Left cardiac atrium (tissue), 4 donors: ENCODE measurements at regions not wholly inside any gene's neighbourhood (a gene's known extent, or its start where the extent isn't known, plus 50 kb on each side); places are given as distances from the start of the nearest gene placed in this dataset.

Experiments used
- ATAC-seq, 2 donors: fragments of 200-7000 bp; cut with Tn5 transposase; one replicate each; pipeline ENCODE4 v1.9.1; 2020; ENCODE audit warnings: mild to moderate bottlenecking in 2 of 2, moderate library complexity in 2 of 2
- DNase-seq: peaks from one replicate; pipeline ENCODE4 v3.0.0-alpha.2; 2020
- intact Hi-C, 2 donors: fragments of 100-400 bp; cut with DNase I; formaldehyde crosslinking; loops; one replicate each; pipeline versions ENCODE4 v1.14.1 to v1.15.1; 2022 to 2023
- donor health status: DM: no; HTN: yes; CAD: no.
- donor health status: DM: no; HTN: yes; CAD: no; lungs with severe emphysema.
- donor health status: DM: yes; HTN: yes; CAD: no.
- donor health status: Dilated cardiomyopathy.

GRCh38 chr14:87170179-87170578 lies 822.8 kb downstream of the GALC start:
- ATAC-seq, result no peak
- intact Hi-C loops, result no loop called here
- DNase-seq, result no peak

DNA sequence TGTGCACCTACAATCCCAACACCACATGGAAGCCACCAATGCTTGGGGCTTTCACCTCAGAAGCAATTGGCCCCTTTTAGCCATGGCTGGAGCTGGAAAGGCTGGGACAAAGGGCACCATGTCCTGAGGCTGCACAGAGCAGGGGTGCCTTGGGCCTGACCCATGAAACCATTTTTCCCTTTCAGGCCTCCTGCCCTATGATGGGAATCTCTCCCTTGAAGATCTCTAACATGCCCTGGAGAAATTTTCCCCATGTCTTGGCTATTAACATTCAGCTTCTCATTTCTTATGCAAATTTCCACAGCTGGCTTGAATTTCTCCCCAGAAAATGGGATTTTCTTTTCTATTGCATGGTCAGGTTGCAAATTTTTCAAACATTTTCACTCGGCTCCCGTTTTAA lies 823.6 kb downstream of the GALC start:
- ATAC-seq (no peak), DNase-seq (no peak)
- intact Hi-C loops, result no loop called here

GRCh38 chr14:87161502-87161901 lies 831.5 kb downstream of the GALC start:
- DNase-seq (no peak), ATAC-seq (peak in 1 of 2 donors; percentile 25)
- intact Hi-C loops, result no loop called here

DNA sequence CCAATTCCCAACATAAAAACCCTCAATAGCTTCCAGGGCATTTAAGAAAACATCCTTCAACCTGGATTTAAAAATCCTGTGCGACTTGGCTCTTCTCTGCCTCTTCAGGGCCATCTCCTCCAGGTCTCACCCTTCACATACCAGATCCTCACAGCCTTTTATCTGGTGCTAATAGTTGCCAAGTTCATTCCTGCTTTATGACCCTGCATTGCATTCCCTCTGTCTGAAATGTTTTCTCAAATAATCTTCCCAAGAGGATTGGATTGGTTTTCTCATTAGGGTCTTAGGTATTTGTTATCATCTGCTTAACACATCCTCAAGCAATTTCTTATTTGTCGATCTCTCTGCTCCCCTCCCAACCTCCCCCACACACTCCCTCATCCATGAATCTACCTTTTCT lies 832.0 kb downstream of the GALC start:
- DNase-seq (no peak), ATAC-seq (peak in 1 of 2 donors; percentile 53)
- intact Hi-C loops, result no loop called here

GRCh38 chr14:87158283-87158682 lies 834.7 kb downstream of the GALC start:
- DNase-seq (no peak), ATAC-seq (no peak)
- intact Hi-C loops, result no loop called here

GRCh38 chr14:87156878-87157277 lies 836.1 kb downstream of the GALC start:
- no peak for ATAC-seq
- intact Hi-C loops, result no loop called here
- DNase-seq, result no peak

GRCh38 chr14:87155856-87156488 lies 837.0 kb downstream of the GALC start:
- ATAC-seq (no peak), DNase-seq (no peak)
- intact Hi-C loops, result no loop called here

DNA sequence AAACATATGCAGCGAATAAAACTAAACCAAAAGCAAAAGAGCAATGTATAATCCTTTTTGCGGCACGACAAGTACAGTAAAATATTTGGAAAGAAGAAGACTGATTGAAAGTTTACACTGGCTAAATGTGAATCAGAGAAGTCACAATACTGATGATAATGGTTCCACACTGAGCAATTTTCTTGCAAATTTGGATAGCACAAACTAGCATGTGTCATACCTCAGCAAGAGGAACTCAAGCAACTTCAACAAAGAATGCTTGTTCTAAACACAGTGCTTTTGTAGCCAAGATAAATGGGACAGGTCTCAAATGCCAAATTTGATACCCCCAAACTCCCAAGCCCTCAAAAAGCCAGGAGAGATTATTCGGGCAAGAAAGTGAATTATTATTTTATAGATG lies 839.1 kb downstream of the GALC start:
- DNase-seq, result no peak
- intact Hi-C loops, result no loop called here
- ATAC-seq, result no peak

GRCh38 chr14:87153391-87153790 lies 839.6 kb downstream of the GALC start:
- DNase-seq, result no peak
- intact Hi-C loops, result no loop called here
- ATAC-seq, result no peak

DNA sequence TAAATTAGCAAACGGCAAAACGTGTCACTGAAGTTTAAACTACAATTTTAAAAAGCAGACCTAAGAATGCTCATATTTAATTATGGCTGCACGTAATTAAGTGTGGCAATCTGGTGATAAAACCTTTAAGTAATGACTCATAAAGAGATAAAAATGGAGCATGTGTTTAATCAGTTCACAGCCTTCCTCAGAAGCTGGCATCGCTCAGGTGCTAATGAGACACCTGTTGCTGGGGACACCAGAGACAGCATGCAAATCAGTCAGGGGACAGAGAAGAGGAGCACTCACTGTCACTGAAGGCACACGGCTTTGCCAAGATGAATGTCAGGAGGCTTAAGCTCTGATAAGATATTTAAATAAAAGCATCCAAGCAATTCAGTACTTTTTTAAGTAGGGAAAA lies 840.3 kb downstream of the GALC start:
- intact Hi-C loops, result no loop called here
- ATAC-seq (no peak), DNase-seq (no peak)

DNA sequence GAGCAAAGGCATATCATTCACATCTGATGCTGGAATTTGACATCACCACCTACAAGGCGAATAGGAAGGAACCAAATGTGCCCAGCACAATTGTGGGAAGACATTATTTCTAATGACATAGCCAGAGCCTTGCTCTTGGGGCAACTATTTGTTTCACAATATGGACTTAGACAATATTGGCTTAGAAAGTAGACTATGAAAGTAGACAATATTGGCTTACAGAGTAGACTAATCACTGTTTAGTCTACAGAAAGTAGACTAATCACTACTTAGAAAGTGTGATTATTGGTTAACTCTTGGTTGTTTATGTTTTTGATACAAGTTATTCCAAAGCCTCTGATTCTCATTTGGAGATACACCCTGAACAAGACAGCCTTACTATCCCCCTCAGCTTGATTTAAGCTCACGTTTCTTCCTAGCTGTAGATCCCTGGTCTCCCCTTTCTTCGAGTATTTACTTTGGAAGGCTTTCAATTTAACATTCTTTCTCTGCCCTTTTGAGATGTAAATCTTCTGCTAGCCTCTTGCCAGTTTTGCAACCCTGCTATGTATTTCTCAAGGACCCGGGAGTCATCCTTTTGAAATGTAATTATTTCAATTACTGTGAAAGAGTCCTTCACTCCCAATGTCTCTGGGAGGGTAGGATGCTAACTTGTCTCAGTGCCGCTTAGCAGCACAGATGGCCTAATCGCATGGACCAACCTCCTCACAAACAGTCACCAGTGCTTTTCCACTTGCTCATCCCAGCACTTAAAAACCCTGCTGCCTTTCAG lies 843.2 kb downstream of the GALC start:
- intact Hi-C loops, result no loop called here
- ATAC-seq (no peak), DNase-seq (no peak)

DNA sequence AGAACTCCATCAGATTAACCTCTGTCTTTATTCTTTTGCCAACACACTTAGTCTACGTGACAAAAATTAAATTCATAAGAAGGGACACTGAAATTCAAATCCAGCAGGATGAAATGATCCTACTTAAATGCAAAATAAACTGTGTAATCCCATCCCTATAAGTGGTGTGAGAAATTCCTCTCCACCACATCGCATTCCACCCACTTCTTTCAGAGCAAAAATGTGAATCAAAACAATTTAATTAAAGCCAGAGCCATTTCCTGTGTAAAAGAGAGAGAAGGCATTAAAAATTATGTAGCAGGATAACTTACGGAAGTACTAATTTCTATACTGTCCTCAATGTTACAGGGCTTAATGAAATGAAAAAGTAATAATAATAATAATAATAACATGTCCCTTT lies 844.3 kb downstream of the GALC start:
- DNase-seq (no peak), ATAC-seq (no peak)
- intact Hi-C loops, result no loop called here

DNA sequence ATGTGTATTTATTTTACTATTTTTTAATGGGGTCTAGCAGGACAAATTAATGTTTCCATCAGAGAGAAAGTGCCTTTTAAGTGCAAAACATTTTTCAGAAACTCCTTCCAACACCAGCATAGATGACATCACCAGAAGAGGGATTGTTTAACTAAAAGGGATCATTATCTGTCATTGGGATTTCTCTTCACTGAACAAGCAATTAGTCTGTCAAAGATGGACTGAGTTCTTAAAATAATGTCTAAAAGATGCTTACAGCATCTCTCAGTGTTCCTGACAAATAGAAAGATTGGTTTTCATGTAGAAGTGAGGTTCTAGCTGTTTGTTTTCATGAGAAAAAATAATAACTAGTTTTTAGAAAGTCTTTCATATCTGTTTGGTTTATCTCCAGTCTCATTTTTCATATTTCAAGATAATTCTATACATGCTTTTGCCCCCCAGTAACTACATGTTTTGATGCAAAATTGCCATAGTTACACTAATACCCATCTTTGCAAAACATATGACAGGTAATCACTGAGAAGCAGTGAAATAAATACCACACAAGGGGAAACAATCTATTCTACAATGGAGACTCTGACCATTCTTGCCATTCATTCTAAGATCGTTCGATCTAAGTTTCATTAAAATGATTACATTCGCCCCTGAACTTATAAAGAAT lies 850.3 kb downstream of the GALC start:
- ATAC-seq (no peak), DNase-seq (no peak)
- intact Hi-C loops, result no loop called here

- intact Hi-C loops, result no loop called here
Observed at GRCh38 chr14:87141801-87142200, 851.2 kb downstream of the GALC start.

GRCh38 chr14:87139299-87139698 lies 853.7 kb downstream of the GALC start:
- ATAC-seq (peak in 1 of 2 donors; percentile 70), DNase-seq (no peak)
- intact Hi-C loops, result no loop called here

More at GRCh38 chr14:87141801-87142200, 851.2 kb downstream of the GALC start:
- ATAC-seq (no peak), DNase-seq (no peak)

- no peak for DNase-seq
Observed at GRCh38 chr14:87133073-87133801, 859.7 kb downstream of the GALC start.

GRCh38 chr14:87131879-87132278 lies 861.1 kb downstream of the GALC start:
- peak in 1 of 2 donors; percentile 92 for ATAC-seq
- intact Hi-C loops, result no loop called here

More at GRCh38 chr14:87133073-87133801, 859.7 kb downstream of the GALC start:
- intact Hi-C loops, result no loop called here
- ATAC-seq, result peak in 1 of 2 donors; percentile 90

DNA sequence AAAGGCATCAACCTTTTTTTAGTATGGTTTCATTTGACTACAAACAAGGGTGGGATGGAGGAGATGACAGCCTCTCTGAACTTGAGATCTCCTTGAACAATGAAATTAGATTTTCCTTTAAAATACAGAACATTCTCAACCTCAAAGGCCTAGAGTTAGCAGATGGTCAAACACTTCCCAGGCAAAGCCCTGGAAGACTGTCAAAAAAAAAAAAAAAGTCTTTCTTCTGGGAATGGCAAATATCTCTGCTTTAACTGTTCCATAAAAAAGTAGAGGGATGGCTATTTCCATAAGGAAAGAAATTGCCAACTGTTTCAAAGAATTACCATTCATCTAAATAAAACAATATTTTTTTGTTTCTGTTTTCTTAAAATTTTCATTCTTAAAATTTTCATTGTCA lies 870.8 kb downstream of the GALC start:
- intact Hi-C loops, result no loop called here
- ATAC-seq (no peak), DNase-seq (no peak)

More at GRCh38 chr14:87131879-87132278, 861.1 kb downstream of the GALC start:
- DNase-seq, result no peak

DNA sequence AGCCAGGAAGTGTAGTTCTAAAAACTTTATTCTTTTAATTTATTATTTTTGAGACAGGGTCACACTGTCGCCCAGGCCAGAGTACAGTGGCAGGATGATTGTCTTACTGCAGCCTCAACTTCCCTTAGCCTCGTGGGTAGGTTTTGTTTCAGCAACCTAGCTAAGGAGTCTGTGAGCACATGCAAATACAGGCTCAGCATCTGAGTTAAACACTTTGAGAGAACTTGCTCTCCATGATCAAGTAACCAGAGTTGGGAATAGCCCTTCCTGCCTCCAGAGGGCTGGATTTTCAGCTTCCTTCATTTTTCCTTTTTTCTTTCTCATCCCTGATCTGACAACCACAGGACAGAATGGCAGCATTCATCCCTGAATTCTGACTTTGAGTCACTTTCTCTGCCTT lies 871.3 kb downstream of the GALC start:
- ATAC-seq, result no peak
- no peak for DNase-seq
- intact Hi-C loops, result no loop called here

GRCh38 chr14:87115234-87115633 lies 877.7 kb downstream of the GALC start:
- ATAC-seq (no peak), DNase-seq (no peak)
- intact Hi-C loops, result no loop called here
